Activated naive CD8-positive, alpha-beta T cell treated with anti-CD3 and anti-CD28 coated beads, Interleukin-2, amount 50 U/mL, for 24 hours (primary cell): ENCODE measurements at regions not wholly inside any gene's neighbourhood (a gene's known extent, or its start where the extent isn't known, plus 50 kb on each side); places are given as distances from the start of the nearest gene placed in this dataset.
"Not testable (repeated sequence)": the region's sequence is repeated elsewhere in the genome, so short reads cannot be mapped to it uniquely, and the experiment has no call there.

Experiments used
- ATAC-seq: fragments of 150-1000 bp; cut with Tn5 transposase; one replicate; pipeline ENCODE4 v1.10.0; 2021
- DNase-seq: peaks from one replicate; pipeline ENCODE4 v3.0.0; 2021
- H3K27ac Mint-ChIP-seq: one replicate; pipeline ENCODE4 v1.8.0; 2021; ENCODE audit warnings: mild to moderate bottlenecking, mixed read lengths
- H3K27me3 Mint-ChIP-seq: one replicate; pipeline ENCODE4 v1.8.0; 2021; ENCODE audit warnings: mixed read lengths
- H3K36me3 Mint-ChIP-seq: one replicate; pipeline ENCODE4 v1.8.0; 2021; ENCODE audit warnings: low read depth, mixed read lengths
- H3K4me1 Mint-ChIP-seq: one replicate; pipeline ENCODE4 v1.8.0; 2021; ENCODE audit warnings: mixed read lengths
- H3K4me3 Mint-ChIP-seq: one replicate; pipeline ENCODE4 v1.8.0; 2021; ENCODE audit warnings: mild to moderate bottlenecking, moderate library complexity, mixed read lengths
- H3K9me3 Mint-ChIP-seq: one replicate; pipeline ENCODE4 v1.8.0; 2021; ENCODE audit warnings: mixed read lengths

GRCh38 chr10:131556897-131557495 is 245.5 kb upstream of the TCERG1L start:
- H3K36me3 Mint-ChIP-seq, result no peaks in the 10 kb centered on the region
- no peaks in the 10 kb centered on the region for H3K9me3 Mint-ChIP-seq
- H3K4me1 Mint-ChIP-seq, result no peaks in the 10 kb centered on the region
- H3K27me3 Mint-ChIP-seq, result no peaks in the 10 kb centered on the region
- no peak overlapping the region for H3K4me3 Mint-ChIP-seq
- no peak overlapping the region for H3K27ac Mint-ChIP-seq
- ATAC-seq (no peak), DNase-seq (no peak)

GRCh38 chr10:131557956-131558355 is 246.4 kb upstream of the TCERG1L start:
- not testable (repeated sequence) for H3K27me3 Mint-ChIP-seq, H3K4me1 Mint-ChIP-seq, H3K9me3 Mint-ChIP-seq, H3K36me3 Mint-ChIP-seq, H3K27ac Mint-ChIP-seq, DNase-seq, ATAC-seq, H3K4me3 Mint-ChIP-seq

GRCh38 chr10:131559450-131559911 is 248.0 kb upstream of the TCERG1L start:
- ATAC-seq (no peak), DNase-seq (no peak)
- Mint-ChIP-seq H3K9me3 (peaks cover 3% of the 10 kb centered on the region), H3K27me3 (no peaks in the 10 kb centered on the region), H3K36me3 (no peaks in the 10 kb centered on the region), H3K4me1 (no peaks in the 10 kb centered on the region), H3K4me3 (no peak overlapping the region), H3K27ac (no peak overlapping the region)

- H3K27ac Mint-ChIP-seq, result no peak overlapping the region
- H3K36me3 Mint-ChIP-seq, result no peaks in the 10 kb centered on the region
- DNase-seq (no peak), ATAC-seq (no peak)
- H3K4me3 Mint-ChIP-seq, result no peak overlapping the region
- H3K27me3 Mint-ChIP-seq, result no peaks in the 10 kb centered on the region
- no peaks in the 10 kb centered on the region for H3K4me1 Mint-ChIP-seq
- peaks cover 10% of the 10 kb centered on the region for H3K9me3 Mint-ChIP-seq
Observed at GRCh38 chr10:131560166-131560565, 248.6 kb upstream of the TCERG1L start.

GRCh38 chr10:131560706-131561355 is 249.3 kb upstream of the TCERG1L start:
- Mint-ChIP-seq H3K4me1 (no peaks in the 10 kb centered on the region), H3K27me3 (no peaks in the 10 kb centered on the region), H3K27ac (no peak overlapping the region), H3K9me3 (peaks cover 13% of the 10 kb centered on the region), H3K4me3 (no peak overlapping the region), H3K36me3 (no peaks in the 10 kb centered on the region)
- DNase-seq (no peak), ATAC-seq (no peak)

- no peak overlapping the region for H3K27ac Mint-ChIP-seq
- H3K36me3 Mint-ChIP-seq, result no peaks in the 10 kb centered on the region
- no peak for DNase-seq
- no peak overlapping the region for H3K4me3 Mint-ChIP-seq
- no peaks in the 10 kb centered on the region for H3K4me1 Mint-ChIP-seq
- no peaks in the 10 kb centered on the region for H3K27me3 Mint-ChIP-seq
- peaks cover 13% of the 10 kb centered on the region for H3K9me3 Mint-ChIP-seq
- no peak for ATAC-seq
Observed at GRCh38 chr10:131561897-131562296, 250.4 kb upstream of the TCERG1L start.

GRCh38 chr10:131563411-131563810 is 251.9 kb upstream of the TCERG1L start:
- no peak overlapping the region for H3K4me3 Mint-ChIP-seq
- no peaks in the 10 kb centered on the region for H3K36me3 Mint-ChIP-seq

GRCh38 chr10:131567279-131568162 is 256.0 kb upstream of the TCERG1L start:
- no peak overlapping the region for H3K4me3 Mint-ChIP-seq
- no peaks in the 10 kb centered on the region for H3K36me3 Mint-ChIP-seq
- no peaks in the 10 kb centered on the region for H3K4me1 Mint-ChIP-seq
- no peak overlapping the region for H3K27ac Mint-ChIP-seq
- ATAC-seq (no peak), DNase-seq (no peak)
- peaks cover 13% of the 10 kb centered on the region for H3K9me3 Mint-ChIP-seq
- no peaks in the 10 kb centered on the region for H3K27me3 Mint-ChIP-seq

More at GRCh38 chr10:131563411-131563810, 251.9 kb upstream of the TCERG1L start:
- H3K27me3 Mint-ChIP-seq, result no peaks in the 10 kb centered on the region
- peaks cover 13% of the 10 kb centered on the region for H3K9me3 Mint-ChIP-seq
- DNase-seq, result no peak
- ATAC-seq, result no peak
- no peak overlapping the region for H3K27ac Mint-ChIP-seq
- H3K4me1 Mint-ChIP-seq, result no peaks in the 10 kb centered on the region

GRCh38 chr10:131568866-131569265 is 257.3 kb upstream of the TCERG1L start:
- peaks cover 11% of the 10 kb centered on the region for H3K9me3 Mint-ChIP-seq
- no peaks in the 10 kb centered on the region for H3K36me3 Mint-ChIP-seq
- ATAC-seq (no peak), DNase-seq (no peak)
- H3K4me3 Mint-ChIP-seq, result no peak overlapping the region
- H3K27me3 Mint-ChIP-seq, result no peaks in the 10 kb centered on the region
- no peaks in the 10 kb centered on the region for H3K4me1 Mint-ChIP-seq
- H3K27ac Mint-ChIP-seq, result no peak overlapping the region

GRCh38 chr10:131569851-131570715 is 258.6 kb upstream of the TCERG1L start:
- Mint-ChIP-seq H3K9me3 (peaks cover 4% of the 10 kb centered on the region), H3K4me3 (no peak overlapping the region), H3K4me1 (no peaks in the 10 kb centered on the region), H3K27ac (no peak overlapping the region), H3K27me3 (no peaks in the 10 kb centered on the region), H3K36me3 (no peaks in the 10 kb centered on the region)
- ATAC-seq, result no peak
- no peak for DNase-seq

GRCh38 chr10:131570716-131571307 is 259.3 kb upstream of the TCERG1L start:
- H3K9me3 Mint-ChIP-seq, result no peaks in the 10 kb centered on the region
- H3K4me3 Mint-ChIP-seq, result no peak overlapping the region
- no peak overlapping the region for H3K27ac Mint-ChIP-seq
- no peaks in the 10 kb centered on the region for H3K4me1 Mint-ChIP-seq
- no peak for DNase-seq
- H3K27me3 Mint-ChIP-seq, result no peaks in the 10 kb centered on the region
- H3K36me3 Mint-ChIP-seq, result no peaks in the 10 kb centered on the region
- ATAC-seq, result no peak

GRCh38 chr10:131571346-131571745 is 259.8 kb upstream of the TCERG1L start:
- Mint-ChIP-seq H3K4me3 (no peak overlapping the region), H3K9me3 (no peaks in the 10 kb centered on the region), H3K36me3 (no peaks in the 10 kb centered on the region), H3K4me1 (no peaks in the 10 kb centered on the region), H3K27ac (no peak overlapping the region), H3K27me3 (no peaks in the 10 kb centered on the region)
- no peak for ATAC-seq
- DNase-seq, result no peak

- Mint-ChIP-seq H3K36me3 (no peaks in the 10 kb centered on the region), H3K27me3 (no peaks in the 10 kb centered on the region), H3K9me3 (no peaks in the 10 kb centered on the region), H3K27ac (no peak overlapping the region), H3K4me1 (no peaks in the 10 kb centered on the region), H3K4me3 (no peak overlapping the region)
- ATAC-seq (no peak), DNase-seq (no peak)
Observed at GRCh38 chr10:131571865-131572264, 260.3 kb upstream of the TCERG1L start.

GRCh38 chr10:131573256-131573655 is 261.7 kb upstream of the TCERG1L start:
- DNase-seq (no peak), ATAC-seq (no peak)
- Mint-ChIP-seq H3K36me3 (no peaks in the 10 kb centered on the region), H3K9me3 (no peaks in the 10 kb centered on the region), H3K27me3 (no peaks in the 10 kb centered on the region), H3K4me1 (no peaks in the 10 kb centered on the region), H3K4me3 (no peak overlapping the region), H3K27ac (no peak overlapping the region)
